H4 (cell line): ENCODE measurements at regions not wholly inside any gene's neighbourhood (a gene's known extent, or its start where the extent isn't known, plus 50 kb on each side); places are given as distances from the start of the nearest gene placed in this dataset.

Experiments used
- DNase-seq: peaks from one replicate; pipeline ENCODE4 v3.0.0-alpha.2; 2015; ENCODE audit warnings: low spot score

DNA sequence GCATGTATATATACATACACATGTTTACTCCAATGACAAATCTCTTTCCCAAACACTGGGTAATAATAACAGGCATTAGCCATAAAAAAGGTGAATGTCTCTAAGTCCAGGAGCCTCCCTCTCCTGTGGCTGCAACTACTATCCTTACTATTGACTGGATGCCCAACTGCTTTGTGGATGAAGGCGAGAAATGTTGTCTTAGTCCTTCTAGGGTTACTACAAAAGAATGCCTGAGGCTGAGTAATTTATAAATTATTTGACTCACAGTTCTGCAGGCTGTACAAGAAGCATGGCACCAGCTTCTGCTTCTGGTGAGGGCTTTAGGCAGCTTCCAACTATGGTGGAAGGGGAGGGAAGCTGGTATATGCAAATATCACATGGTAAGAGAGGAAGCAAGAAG, 366.0 kb upstream of the DDHD1 start:
- no peak for DNase-seq

DNA sequence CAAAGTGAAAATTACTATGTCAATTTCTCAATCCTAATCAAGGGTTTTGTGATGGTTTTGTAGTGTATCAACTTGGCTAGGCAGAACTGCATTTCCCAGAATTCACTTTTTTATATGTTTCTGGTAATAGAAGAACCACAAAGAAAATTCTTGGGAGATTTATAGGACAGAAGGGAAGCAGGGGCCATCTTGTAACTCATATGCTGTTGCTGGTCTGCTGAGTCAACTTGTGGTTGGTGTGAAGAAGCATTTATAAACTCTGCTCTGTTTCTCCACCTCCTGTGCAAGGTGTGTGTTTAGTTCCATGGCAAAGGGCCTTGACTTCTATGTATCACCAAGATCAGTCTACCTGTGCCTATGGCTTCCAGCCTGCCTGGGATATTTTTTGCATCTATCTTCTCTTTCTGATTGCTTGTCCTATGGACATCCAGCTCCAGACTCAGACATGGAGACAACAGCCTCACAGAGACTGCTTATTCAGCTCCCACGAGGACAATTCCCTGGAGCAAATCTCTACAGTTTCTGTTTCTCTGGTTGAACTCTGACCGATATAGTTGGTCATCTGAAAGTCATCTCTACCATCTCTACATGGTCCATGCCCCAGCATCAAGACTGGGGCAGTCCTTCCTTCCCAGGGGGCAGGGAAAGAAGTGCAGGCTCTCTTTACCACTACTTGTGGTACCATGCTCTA, 364.3 kb upstream of the DDHD1 start:
- peak; percentile 35 for DNase-seq

DNA sequence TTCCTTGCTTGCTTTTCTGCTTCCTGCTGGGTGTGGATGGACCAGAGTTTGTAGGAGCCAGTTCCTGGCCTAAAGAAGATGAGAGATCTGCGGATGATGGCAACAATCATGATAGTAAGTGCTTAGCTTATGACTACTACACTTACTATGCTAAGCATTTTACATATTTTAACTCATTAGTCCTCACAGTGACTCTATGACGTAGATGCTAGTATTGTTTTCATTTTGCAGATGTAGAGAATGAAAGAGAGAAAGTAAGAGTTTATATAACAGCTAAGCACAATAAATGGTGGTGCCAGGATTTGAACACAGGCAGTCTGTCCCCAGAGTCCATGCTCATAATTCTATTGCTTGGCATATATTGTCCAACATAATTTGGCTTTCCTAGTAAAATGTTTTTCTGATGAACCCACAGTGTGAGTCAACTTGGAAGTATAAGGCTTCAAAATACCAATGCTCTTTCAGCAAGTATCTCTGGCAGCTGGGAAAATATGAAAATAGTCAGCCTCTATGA, 363.2 kb upstream of the DDHD1 start:
- no peak for DNase-seq

DNA sequence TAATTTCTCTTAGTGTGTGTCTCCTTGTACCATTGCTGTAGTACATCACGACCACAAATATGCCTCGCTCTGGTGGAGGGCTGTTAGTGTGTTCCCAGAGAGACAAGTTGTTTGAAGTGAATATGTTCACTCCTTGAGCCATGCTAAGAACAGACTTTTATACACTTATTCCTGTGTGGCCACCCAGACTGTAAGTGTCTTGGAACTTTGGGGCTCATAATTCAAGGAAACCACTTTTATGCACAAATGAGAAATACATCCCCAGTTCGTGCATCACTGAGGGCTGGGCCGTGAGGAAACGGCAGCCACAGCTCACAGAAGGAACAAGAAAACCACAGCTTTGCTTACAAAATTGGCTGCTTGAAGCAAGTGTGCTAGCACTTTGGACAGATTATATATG, 362.2 kb upstream of the DDHD1 start:
- no peak for DNase-seq

DNA sequence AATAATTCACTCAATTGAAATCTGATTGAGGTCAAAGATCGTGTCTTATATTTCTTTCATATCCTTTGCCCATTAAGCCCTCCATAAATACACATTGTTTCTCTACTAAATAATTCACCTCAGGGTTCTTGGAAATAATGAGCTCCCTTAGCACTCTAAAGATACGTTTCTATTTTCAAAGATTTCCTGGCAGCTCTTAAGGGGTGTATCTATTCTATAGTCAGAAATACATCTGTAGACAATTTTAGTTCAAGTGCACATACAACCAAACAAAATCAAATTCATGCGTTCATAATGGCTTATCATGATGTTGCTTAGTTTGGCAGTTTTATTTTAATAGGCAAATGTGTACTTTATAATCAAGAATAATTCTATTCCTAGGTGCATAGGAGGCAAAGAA, 361.1 kb upstream of the DDHD1 start:
- DNase-seq: no peak

DNA sequence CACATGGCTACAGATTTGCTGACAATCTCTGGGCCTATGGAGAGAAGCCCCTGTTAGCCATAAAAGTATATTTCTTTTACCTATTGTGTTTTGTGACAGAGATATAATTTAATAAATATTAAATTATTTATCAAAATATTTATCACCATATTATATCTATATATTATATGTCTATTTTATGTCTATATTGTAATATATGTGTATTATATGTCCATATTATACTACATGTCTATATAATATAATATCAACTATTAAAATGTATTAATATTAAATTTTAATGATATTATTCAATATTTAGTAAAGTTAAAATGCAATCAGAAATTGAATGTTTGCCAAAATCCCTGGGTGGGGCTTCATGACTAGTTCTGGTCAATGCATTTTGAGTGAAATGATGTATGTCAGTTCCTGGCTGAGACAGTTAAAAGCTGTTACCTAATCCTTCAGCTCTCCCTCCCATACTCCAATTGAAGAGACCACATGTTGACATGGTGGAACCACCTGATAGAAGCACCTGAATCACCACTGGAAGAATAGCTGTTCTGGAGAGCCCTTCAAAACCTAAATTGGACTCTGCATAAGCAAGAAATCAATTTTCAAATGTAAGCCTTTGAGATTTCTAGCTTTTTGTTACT, 357.3 kb upstream of the DDHD1 start:
- DNase-seq: no peak

DNA sequence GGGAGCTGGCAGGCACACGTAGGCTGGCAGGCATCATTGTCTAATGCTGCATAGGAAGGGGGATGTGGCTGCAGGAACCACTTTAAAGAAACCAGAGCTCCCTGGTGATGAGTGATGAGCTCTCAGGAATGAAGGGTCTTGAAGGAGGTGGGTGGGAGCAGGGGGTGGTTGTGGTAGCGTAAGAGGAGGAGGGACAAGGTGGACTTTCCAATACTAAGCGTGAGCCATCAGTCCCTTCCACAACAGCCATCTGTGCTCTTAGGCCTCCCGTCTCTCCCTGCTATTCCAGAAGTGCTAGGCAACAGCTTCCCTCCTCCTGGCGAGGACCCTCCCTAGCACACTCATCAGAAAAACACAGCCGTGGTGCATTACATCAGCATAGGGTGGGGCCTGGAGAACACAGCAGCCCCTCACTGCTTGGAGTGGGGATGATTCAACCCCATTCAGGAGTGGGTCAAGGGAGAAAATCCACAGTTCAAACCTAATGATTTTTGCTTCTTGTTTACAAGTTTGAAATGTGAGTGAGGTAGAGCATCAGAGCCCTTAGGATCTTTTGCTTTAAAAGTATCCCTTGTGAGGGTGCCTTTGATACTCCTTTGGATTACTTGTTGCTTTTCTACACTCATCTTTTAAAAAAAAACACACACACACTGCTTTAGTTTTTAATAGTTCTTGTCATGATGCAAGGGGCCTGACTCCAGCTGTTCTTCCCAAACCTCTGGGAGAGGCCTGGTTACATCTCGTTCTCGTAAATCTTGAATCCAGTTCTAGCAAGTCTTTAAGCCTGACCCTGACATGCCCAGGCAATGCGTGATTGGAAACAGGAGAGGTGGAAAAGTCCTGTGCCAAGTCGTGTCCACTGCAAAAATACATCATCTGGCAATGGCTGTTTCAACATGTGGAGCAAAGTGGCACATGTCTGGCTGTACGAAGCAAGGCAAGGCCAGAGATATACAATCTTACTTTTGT, 356.4 kb upstream of the DDHD1 start:
- no peak for DNase-seq

DNA sequence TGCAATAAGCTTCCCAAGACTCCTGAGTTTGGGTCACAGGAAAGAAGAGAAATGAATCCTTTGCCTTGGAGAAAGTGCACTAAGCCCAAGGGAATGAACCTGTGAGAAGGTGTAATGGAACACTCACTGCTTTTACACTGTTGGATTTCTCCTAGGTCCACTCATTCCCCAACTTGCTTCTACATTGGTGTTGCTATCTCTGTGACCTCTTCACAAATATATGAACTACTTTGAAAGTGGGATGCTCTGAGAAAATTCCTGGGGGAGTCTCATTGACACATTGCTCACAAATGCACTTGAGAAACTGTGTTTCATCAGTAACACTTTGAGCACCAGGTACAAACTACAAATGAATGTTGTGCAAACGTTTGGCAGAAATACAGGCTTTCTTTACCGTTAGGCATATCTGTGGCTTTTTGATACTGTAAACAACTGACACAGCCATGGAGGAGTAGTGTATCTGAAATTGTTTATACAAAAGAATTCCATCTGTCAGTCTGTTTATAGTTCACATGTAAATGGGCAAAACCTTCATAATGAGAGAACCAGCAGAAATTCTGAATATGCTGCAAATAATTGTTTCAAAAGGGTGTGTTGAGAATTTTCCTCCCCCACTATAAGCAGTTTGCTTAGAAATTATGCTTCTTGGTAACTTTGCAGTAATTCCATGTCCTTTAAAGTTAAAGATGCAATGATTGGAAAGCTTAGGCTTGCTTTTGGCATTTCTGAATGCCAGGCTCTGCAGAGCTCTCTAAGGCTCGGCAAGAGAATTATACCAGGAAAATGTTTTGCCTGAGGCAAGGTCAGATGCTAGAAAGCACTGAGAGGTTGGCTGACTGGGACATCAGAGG, 348.5 kb upstream of the DDHD1 start:
- peak; percentile 84 for DNase-seq

DNA sequence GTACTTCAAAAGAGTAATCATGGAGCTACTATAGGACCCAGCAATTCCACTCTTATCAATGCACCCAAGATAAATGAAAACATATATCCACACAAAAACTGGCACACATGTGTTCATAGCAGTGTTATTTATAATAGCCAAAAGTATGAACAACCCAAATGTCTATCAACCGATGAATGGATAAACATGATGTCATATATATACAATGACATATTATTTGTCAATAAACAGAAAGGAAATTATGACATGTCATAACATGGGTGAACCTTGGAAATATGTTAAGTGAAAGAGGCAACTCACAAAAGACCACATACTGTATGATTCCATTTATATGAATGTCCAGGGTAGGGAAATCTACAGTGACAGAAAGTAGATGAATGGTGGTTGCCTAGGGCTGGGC, 347.1 kb upstream of the DDHD1 start:
- DNase-seq: no peak

DNA sequence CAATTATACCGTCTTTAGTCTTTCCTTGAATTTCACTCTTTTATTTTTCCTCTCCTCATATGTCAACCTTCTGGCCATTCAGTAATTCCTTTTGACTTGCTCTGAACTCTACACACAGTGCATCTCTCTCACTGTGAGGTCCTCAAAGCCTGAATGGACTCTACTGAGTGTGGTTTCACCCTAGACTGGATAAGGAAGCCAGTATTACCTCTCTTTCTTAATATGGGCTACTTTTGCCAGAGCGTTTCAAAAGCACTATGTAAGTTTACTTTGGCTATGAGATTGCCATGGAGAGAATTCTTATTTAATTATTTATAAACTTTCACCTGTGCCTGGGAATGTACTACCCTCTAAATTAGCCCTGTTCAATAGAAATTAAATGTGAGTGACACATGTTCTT, 343.5 kb upstream of the DDHD1 start:
- no peak for DNase-seq

DNA sequence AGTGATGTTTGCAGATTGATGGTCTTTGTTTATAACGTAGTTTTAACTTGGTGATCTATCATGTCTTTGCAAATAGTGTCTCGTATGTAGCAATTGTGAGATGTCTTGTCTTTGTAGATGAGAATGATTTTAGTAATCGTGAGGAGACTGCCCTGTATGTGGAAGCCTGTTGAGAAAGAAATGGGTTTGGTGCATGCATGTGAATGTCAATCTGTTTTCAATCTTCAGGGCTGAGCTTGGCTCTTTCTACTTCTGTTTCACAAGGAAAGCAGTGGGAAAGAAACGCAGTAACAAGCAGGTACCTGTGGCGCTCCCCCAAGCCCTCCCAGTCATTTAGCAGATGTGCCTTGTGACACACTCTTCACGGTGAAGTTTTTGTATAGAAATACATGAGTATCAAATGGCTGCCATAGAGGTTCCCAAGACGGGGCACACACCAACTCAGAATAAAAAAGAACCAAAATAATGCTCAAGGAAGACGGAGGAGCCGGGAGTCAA, 342.8 kb upstream of the DDHD1 start:
- DNase-seq: no peak

DNA sequence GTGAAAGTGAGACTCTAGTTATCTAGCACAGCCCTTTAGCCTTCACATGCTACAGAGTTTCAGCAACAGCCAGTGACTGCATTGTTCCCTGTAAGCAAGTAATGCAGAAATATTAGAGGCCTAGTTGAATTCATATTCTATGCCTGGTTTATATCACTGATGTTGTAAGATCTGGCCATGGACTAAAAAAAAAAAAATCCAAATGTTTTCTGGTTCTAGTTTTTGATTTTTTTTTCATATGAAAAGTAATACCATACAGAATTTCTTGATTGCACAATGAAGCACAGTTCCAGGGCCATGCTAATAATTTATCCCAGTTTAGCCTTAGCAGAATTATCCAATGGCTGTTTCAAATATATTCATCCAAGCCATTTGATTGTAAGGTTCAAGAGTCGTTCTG, 341.5 kb upstream of the DDHD1 start:
- DNase-seq: no peak

DNA sequence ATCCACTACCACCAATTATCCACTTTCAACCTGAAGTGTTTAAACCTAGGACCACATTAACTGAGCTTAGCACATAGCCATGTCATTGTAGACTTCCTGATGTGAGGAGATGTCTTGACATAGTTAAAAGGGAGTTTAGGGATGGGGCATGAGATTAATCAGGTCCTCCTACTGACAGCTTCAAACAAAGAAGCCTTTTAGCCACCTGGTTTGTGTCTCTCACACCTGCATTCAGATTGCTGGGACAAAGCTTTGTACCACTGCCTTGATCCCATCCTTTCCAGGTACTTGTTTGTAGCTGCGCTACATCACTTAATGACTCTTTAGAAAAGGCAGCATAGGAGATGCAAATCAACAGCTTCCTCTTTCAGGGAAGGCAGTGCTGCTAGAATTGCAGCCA, 340.7 kb upstream of the DDHD1 start:
- no peak for DNase-seq

DNA sequence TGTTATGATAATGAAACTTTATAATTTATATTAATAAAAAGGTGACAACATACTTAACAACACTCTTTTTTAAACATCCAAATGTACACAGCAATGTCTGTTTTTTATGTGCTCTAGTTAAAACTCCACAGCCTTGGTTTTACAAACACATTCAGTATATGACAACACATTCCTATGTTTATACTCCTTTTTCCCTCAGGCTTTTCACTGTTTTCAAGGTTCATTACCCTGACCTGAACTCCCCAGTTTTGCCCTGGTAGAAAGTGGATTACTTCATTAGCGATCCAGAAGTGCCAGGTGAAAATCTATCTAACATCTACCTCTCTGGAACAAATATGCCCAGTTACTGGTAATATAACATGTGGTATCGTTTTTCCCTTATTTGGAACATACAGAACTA, 340.2 kb upstream of the DDHD1 start:
- no peak for DNase-seq

DNA sequence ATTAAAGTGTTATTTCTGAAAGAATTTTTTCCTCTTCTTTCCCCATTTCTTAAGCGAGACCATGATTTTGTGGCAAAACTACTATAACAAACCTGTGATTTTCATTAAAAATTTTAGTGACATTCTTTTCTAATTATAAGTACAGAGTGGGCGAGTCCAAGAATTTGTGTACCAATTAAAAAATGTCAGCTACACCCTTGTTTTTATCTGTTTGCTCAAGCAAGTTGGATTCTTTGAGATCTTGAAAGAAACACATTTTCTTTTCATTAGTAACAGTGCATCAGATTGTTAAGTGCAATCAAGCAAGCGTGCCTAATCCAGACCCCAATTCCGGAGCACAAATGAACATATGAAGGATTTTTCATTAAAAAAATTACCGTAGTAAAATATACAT, 338.8 kb upstream of the DDHD1 start:
- no peak for DNase-seq

DNA sequence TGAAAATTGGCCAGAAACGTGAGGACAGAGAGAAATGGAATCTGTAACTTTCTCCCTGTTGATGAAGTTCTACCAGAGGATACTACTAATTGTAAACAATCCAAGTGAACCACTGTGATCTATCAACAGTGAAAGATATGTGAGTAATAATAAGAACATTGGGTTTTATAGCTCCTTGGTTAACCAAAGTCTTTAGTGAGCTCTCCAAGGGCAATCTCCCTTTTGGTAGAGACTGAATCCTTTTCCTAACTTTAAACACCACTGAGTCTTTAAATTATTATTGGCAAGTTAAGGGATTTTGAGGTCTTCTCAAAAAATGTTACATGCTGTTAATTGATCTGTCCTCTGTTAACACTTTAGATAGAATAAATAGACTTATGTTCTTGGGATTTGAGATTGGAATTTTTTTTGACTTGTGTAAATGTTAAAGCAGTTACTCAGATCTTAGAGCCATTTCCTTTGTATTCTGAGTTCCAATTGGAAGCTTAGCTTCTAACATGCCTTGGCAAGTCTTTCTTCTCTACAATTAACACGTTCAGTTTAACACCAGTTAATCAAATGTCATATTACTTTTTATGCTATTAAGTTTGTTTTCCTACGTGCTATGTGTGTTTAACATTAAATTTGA, 338.2 kb upstream of the DDHD1 start:
- no peak for DNase-seq

DNA sequence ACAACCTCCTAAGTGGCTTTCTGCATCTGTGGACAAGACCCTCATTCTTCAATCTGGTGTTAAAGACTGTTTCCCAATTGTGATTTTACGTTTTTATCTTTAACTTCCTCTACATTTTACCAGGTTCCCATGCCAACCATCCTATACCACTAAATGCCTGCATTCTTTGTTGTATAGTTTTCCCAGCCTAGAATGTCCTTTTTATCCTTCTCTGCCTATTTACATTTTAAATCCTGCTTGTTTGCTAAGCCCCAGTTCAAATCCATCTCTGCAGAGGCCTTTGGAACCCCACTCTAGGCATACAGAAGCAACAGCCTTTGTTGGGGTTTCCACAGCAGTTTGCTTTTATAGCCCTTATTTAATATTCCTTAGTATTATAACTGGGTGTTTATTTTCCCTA, 325.1 kb upstream of the DDHD1 start:
- no peak for DNase-seq

DNA sequence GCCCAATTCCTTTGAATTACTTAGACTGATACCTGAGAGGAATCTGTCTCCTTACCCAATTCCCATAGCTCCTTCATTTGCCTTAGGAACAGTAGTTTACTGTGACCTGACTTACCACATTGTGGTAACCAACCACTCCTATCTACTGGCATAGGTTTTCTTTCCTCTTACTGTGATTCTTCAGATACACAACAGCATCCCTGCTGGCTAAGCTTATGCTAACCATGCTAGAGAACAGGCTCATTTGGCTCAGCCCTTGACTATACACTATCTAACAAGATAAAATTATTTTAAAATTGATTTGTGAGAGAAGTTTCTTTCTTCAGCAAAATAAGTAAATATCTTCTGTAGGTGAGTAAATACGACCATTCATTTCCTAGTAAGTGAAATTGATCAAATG, 320.4 kb upstream of the DDHD1 start:
- DNase-seq: no peak

DNA sequence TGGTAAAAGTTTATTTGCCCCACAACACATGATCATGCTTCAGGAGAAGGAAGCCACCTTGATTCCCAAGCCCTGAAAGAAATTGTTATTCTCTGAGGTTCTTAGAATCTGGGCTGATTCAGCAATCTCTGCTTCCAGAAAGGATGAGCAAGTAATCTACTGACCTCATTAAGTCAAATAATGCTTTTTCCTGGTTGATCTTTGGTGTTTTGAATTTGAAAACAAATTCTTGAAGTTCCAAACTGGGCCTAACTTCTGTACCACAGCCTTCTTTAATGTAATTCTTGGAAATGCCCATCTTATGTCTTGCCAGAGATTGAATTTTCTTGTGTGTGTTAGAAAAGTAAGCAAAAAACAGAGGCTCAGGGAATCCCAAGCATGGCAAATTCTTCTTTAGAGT, 319.2 kb upstream of the DDHD1 start:
- DNase-seq: no peak

DNA sequence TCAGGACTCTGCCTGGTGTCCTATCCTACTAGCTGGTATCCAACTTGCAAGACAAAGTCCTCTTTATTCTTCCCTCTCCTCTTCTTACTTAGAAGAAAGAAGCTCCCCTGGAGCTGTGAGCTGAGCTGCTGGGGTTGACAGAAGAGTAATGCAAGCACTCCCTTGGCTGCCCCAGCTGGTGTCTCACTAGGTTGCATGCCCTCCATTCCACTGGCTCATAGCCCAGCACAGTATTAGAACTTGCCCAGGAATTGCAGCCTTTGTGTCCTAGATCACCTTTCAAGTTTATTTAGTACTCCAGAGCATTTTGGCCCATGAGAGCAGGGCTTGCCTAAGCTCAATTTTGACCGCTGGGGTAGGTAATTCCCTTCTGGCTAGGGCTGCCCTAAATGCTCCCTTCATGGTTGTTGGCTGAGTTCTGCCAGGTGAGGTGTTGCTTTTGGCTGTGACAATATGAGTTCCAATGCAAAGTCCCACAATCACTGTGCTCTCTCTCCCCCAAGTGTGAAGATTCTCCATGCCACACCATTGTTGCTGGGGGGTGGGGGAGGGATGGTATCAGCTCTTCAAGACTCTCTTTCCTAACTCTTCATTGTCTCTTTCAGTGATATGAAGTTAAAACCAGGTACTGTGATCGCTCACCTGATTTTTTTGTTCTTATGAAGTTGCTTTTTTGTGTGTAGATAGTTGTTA, 317.4 kb upstream of the DDHD1 start:
- no peak for DNase-seq
